Neural progenitor cell (in vitro differentiated cells): ENCODE measurements at regions not wholly inside any gene's neighbourhood (a gene's known extent, or its start where the extent isn't known, plus 50 kb on each side); places are given as distances from the start of the nearest gene placed in this dataset.

ENCODE experiments used
- DNase-seq: peaks from one replicate; pipeline ENCODE4 v3.0.0-alpha.2; 2016; ENCODE audit warnings: low spot score
- H2AFZ ChIP-seq: fragments of 200-600 bp; sonication (generic); replicated peaks from 2 replicates; pipeline ENCODE4 v1.6.1; 2016; ENCODE audit warnings: antibody characterized with exemption
- H3F3A ChIP-seq: fragments of 200-600 bp; sonication (generic); 2 replicates; pipeline ENCODE4 v1.6.1; 2016; ENCODE audit warnings: antibody characterized with exemption, low read depth
- H3K27ac ChIP-seq: fragments of 200-600 bp; sonication (generic); 2 replicates; pipeline ENCODE4 v1.5.1; 2016; ENCODE audit warnings: mild to moderate bottlenecking
- H3K27me3 ChIP-seq: fragments of 200-600 bp; sonication (generic); 2 replicates; pipeline ENCODE4 v1.6.1; 2016; ENCODE audit warnings: mild to moderate bottlenecking, moderate library complexity
- H3K36me3 ChIP-seq: fragments of 200-600 bp; sonication (generic); 2 replicates; pipeline ENCODE4 v1.5.1; 2016
- H3K4me1 ChIP-seq: fragments of 200-600 bp; sonication (generic); 2 replicates; pipeline ENCODE4 v1.6.1; 2016; ENCODE audit warnings: mixed run types
- H3K4me2 ChIP-seq: fragments of 200-600 bp; sonication (generic); 2 replicates; pipeline ENCODE4 v1.6.1; 2016
- H3K4me3 ChIP-seq: fragments of 200-600 bp; sonication (generic); 2 replicates; pipeline ENCODE4 v1.5.1; 2016
- H3K79me2 ChIP-seq: fragments of 200-600 bp; sonication (generic); 2 replicates; pipeline ENCODE4 v1.6.1; 2016; ENCODE audit warnings: low read depth
- H3K9ac ChIP-seq: fragments of 200-600 bp; sonication (generic); 2 replicates; pipeline ENCODE4 v1.6.1; 2016
- H3K9me3 ChIP-seq: fragments of 200-600 bp; sonication (generic); 2 replicates; pipeline ENCODE4 v1.5.1; 2016; ENCODE audit warnings: low read depth
- H4K20me1 ChIP-seq: fragments of 200-600 bp; sonication (generic); 2 replicates; pipeline ENCODE4 v1.6.1; 2016; ENCODE audit warnings: low read depth
- H3K27ac Mint-ChIP-seq: 3 replicates; pipeline ENCODE4 v1.8.0; 2021; ENCODE audit warnings: mixed read lengths
- H3K27me3 Mint-ChIP-seq: 2 replicates; pipeline ENCODE4 v1.8.0; 2022; ENCODE audit warnings: low read depth, mild to moderate bottlenecking, inconsistent platforms, moderate library complexity, mixed read lengths; ENCODE audit not compliant: insufficient read depth
- H3K36me3 Mint-ChIP-seq: 3 replicates; pipeline ENCODE4 v1.8.0; 2021; ENCODE audit warnings: mixed read lengths
- H3K4me1 Mint-ChIP-seq: 3 replicates; pipeline ENCODE4 v1.8.0; 2021; ENCODE audit warnings: mixed read lengths
- H3K4me3 Mint-ChIP-seq: 3 replicates; pipeline ENCODE4 v1.8.0; 2021; ENCODE audit warnings: mild to moderate bottlenecking, moderate library complexity, mixed read lengths
- H3K9me3 Mint-ChIP-seq: 3 replicates; pipeline ENCODE4 v1.8.0; 2020; ENCODE audit warnings: mixed read lengths
- EZH2 ChIP-seq: fragments of 200-600 bp; sonication (generic); IDR thresholded peaks from 2 replicates; pipeline ENCODE4 v1.6.1; 2017; ENCODE audit warnings: antibody characterized with exemption, mild to moderate bottlenecking, moderate library complexity
- EZH2phosphoT487 ChIP-seq: fragments of 200-600 bp; sonication (generic); IDR thresholded peaks from 2 replicates; pipeline ENCODE4 v1.6.1; 2017; ENCODE audit warnings: antibody characterized with exemption
- TF ChIP-seq, protein P1 (sequence below): fragments of 200-600 bp; sonication (generic); IDR thresholded peaks from 2 replicates; pipeline ENCODE4 v1.5.1; 2017; ENCODE audit warnings: antibody characterized with exemption, mild to moderate bottlenecking

DNA sequence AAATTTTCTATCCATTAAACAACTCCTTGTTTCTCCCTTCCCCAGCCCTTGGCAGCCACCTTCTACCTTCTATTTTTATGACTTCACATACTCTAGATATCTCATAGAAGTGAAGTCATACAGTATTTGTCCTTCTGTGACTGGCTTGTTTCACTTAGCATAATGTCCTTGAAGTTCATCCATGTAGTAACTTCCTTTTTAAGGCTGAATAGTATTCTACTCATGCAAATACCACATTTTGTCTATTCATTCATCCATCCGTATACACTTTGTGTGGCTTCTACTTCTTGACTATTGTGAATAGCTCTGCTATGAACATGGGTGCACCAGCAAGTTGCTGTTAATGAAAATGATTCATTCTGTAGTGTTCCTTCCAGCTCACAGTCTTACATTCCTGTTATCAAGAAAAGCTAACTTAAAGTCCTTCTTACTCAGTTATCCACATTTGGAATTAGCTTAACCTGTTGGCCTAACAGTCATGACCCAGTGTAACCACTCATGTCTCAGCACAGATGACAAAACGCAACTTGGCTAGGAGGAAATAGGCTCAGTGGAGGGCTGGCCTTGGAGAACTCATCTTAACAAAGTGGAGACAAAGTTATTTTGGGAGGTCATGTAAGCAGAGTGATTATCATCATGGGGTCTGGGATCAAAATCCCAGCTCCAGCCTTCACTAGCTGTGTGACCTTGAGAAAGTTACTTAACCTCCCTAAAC, 129.7 kb upstream of the MAP3K1 start:
- Histone ChIP-seq H3K36me3 (no peaks in the 10 kb centered on the region), H4K20me1 (no peaks in the 10 kb centered on the region), H3K27ac (no peak overlapping the region), H3K79me2 (no peaks in the 10 kb centered on the region), H3K9me3 (no peaks in the 10 kb centered on the region), H3K9ac (no peak overlapping the region), H2AFZ (no peak overlapping the region), H3F3A (no peaks in the 10 kb centered on the region), H3K27me3 (no peaks in the 10 kb centered on the region), H3K4me3 (no peak overlapping the region), H3K4me1 (no peaks in the 10 kb centered on the region), H3K4me2 (no peak overlapping the region)
- Mint-ChIP-seq H3K9me3 (no peaks in the 10 kb centered on the region), H3K4me3 (no peak overlapping the region), H3K36me3 (no peaks in the 10 kb centered on the region), H3K4me1 (peaks cover 13% of the 10 kb centered on the region), H3K27ac (no peak overlapping the region), H3K27me3 (peaks cover 5% of the 10 kb centered on the region)
- DNase-seq = no peak
- TF ChIP-seq EZH2phosphoT487 (no peak), EZH2 (no peak)
- TF ChIP-seq, protein P1, sequence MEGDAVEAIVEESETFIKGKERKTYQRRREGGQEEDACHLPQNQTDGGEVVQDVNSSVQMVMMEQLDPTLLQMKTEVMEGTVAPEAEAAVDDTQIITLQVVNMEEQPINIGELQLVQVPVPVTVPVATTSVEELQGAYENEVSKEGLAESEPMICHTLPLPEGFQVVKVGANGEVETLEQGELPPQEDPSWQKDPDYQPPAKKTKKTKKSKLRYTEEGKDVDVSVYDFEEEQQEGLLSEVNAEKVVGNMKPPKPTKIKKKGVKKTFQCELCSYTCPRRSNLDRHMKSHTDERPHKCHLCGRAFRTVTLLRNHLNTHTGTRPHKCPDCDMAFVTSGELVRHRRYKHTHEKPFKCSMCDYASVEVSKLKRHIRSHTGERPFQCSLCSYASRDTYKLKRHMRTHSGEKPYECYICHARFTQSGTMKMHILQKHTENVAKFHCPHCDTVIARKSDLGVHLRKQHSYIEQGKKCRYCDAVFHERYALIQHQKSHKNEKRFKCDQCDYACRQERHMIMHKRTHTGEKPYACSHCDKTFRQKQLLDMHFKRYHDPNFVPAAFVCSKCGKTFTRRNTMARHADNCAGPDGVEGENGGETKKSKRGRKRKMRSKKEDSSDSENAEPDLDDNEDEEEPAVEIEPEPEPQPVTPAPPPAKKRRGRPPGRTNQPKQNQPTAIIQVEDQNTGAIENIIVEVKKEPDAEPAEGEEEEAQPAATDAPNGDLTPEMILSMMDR = no peak

DNA sequence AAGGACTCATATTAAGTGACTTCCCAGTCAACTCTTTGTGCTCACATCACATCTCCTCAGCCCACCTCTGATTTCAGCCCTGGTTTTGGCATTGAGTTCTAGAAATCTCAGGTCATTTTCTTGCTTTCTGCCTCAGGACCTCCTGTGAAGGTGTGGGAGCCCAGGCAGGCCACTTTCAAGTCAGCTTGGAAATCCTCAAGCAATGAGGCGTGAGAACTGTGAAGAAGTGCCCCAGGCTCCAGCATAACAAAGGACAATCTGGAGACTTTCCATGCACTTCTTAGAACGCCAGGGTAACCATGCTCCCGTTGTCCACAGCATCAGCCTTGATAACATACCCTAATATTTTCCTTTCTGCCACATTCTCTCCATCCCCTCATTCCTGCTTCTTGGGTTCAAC, 131.2 kb upstream of the MAP3K1 start:
- no peak overlapping the region for H3K9ac ChIP-seq

DNA sequence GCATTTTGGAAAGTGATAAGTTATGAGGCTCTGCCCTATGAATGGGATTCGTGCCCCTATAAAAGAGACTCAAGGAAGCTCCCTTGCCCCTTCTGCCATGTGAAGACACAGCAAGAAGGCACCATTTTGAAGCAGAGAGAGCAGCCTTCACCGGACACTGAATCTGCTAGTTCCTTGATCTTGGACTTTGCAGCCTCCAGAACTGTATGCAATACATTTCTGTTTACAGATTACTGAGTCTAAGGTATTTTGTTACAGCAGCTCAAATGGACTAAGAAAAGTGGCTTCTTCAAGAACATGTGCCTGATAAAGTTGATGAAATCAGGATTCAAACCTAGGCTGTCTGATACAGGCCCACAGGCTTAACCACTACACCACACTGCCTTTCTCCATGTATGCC, 131.6 kb upstream of the MAP3K1 start:
- Histone ChIP-seq H4K20me1 (no peaks in the 10 kb centered on the region), H3K4me2 (no peak overlapping the region), H3K36me3 (no peaks in the 10 kb centered on the region), H3K27me3 (no peaks in the 10 kb centered on the region), H3K4me1 (no peaks in the 10 kb centered on the region), H3F3A (no peaks in the 10 kb centered on the region), H2AFZ (no peak overlapping the region), H3K9me3 (no peaks in the 10 kb centered on the region), H3K27ac (no peak overlapping the region), H3K4me3 (no peak overlapping the region), H3K79me2 (no peaks in the 10 kb centered on the region), H3K9ac (no peak overlapping the region)
- TF ChIP-seq, protein P1 = no peak
- TF ChIP-seq EZH2phosphoT487 = no peak
- TF ChIP-seq EZH2 = no peak
- no peak for DNase-seq
- peaks cover 5% of the 10 kb centered on the region for H3K27me3 Mint-ChIP-seq
- H3K36me3 Mint-ChIP-seq = no peaks in the 10 kb centered on the region
- H3K4me3 Mint-ChIP-seq = no peak overlapping the region
- no peaks in the 10 kb centered on the region for H3K9me3 Mint-ChIP-seq
- peaks cover 13% of the 10 kb centered on the region for H3K4me1 Mint-ChIP-seq
- H3K27ac Mint-ChIP-seq = no peak overlapping the region

More for the DNA sequence above, 131.2 kb upstream of the MAP3K1 start:
- no peak overlapping the region for H2AFZ ChIP-seq
- no peak overlapping the region for H3K27ac ChIP-seq
- no peak for DNase-seq
- Mint-ChIP-seq H3K4me1 (peaks cover 13% of the 10 kb centered on the region), H3K27me3 (peaks cover 5% of the 10 kb centered on the region), H3K9me3 (no peaks in the 10 kb centered on the region), H3K4me3 (no peak overlapping the region), H3K36me3 (no peaks in the 10 kb centered on the region), H3K27ac (no peak overlapping the region)
- no peaks in the 10 kb centered on the region for H4K20me1 ChIP-seq
- no peaks in the 10 kb centered on the region for H3F3A ChIP-seq
- H3K4me2 ChIP-seq = no peak overlapping the region
- no peaks in the 10 kb centered on the region for H3K36me3 ChIP-seq
- no peaks in the 10 kb centered on the region for H3K9me3 ChIP-seq
- H3K4me3 ChIP-seq = no peak overlapping the region
- H3K79me2 ChIP-seq = no peaks in the 10 kb centered on the region
- TF ChIP-seq EZH2phosphoT487 (no peak), EZH2 (no peak)
- TF ChIP-seq, protein P1 = no peak
- H3K4me1 ChIP-seq = no peaks in the 10 kb centered on the region
- H3K27me3 ChIP-seq = no peaks in the 10 kb centered on the region
